ENCODE measurements at regions not wholly inside any gene's neighbourhood (a gene's known extent, or its start where the extent isn't known, plus 50 kb on each side); places are given as distances from the start of the nearest gene placed in this dataset.

GRCh38 chr18:55038162-55038561, 78.9 kb upstream of the CCDC68 start:
- Histone ChIP-seq H3K27ac (no peak overlapping the region), H3K36me3 (no peaks in the 10 kb centered on the region), H3K27me3 (replicated peaks; ENCODE audit: insufficient read depth) (no peaks in the 10 kb centered on the region), H3K4me1 (replicated peaks) (no peaks in the 10 kb centered on the region), H3K4me3 (no peak overlapping the region), H3K9me3 (no peaks in the 10 kb centered on the region)
- TF ChIP-seq POLR2AphosphoS5 (IDR thresholded peaks at IDR 0.05) (no peak), POLR2A (IDR thresholded peaks at IDR 0.05) (no peak)
- 100% methylated on average over 1 of the region's 1 CpG for WGBS
- intact Hi-C loops (cut with DNase I), result no loop called here
- DNase-seq (ENCODE audit: low spot score), result no peak

GRCh38 chr18:55034742-55035141, 75.5 kb upstream of the CCDC68 start:
- Histone ChIP-seq H3K27ac (no peak overlapping the region), H3K4me3 (no peak overlapping the region), H3K36me3 (no peaks in the 10 kb centered on the region), H3K4me1 (replicated peaks) (no peaks in the 10 kb centered on the region), H3K9me3 (no peaks in the 10 kb centered on the region), H3K27me3 (replicated peaks; ENCODE audit: insufficient read depth) (no peaks in the 10 kb centered on the region)
- intact Hi-C loops (cut with DNase I), result no loop called here
- DNase-seq (ENCODE audit: low spot score), result no peak
- TF ChIP-seq POLR2A (IDR thresholded peaks at IDR 0.05) (no peak), CTCF (IDR thresholded peaks at IDR 0.05) (no peak), POLR2AphosphoS5 (IDR thresholded peaks at IDR 0.05) (no peak)
- WGBS, result 83% methylated on average over 4 of the region's 4 CpGs

- Histone ChIP-seq H3K4me3 (no peak overlapping the region), H3K36me3 (no peaks in the 10 kb centered on the region), H3K27ac (no peak overlapping the region), H3K27me3 (replicated peaks; ENCODE audit: insufficient read depth) (no peaks in the 10 kb centered on the region), H3K4me1 (replicated peaks) (no peaks in the 10 kb centered on the region), H3K9me3 (no peaks in the 10 kb centered on the region)
- intact Hi-C loops (cut with DNase I), result no loop called here
- 50% methylated on average over 5 of the region's 5 CpGs for WGBS
- TF ChIP-seq CTCF (IDR thresholded peaks at IDR 0.05) (no peak), POLR2A (IDR thresholded peaks at IDR 0.05) (no peak), POLR2AphosphoS5 (IDR thresholded peaks at IDR 0.05) (no peak)
- no peak for DNase-seq (ENCODE audit: low spot score)
These were observed 72.7 kb upstream of the CCDC68 start for GRCh38 chr18:55031979-55032378.

- intact Hi-C loops (cut with DNase I), result no loop called here
- Histone ChIP-seq H3K36me3 (no peaks in the 10 kb centered on the region), H3K4me3 (no peak overlapping the region), H3K4me1 (replicated peaks) (no peaks in the 10 kb centered on the region), H3K27ac (no peak overlapping the region), H3K27me3 (replicated peaks; ENCODE audit: insufficient read depth) (no peaks in the 10 kb centered on the region), H3K9me3 (no peaks in the 10 kb centered on the region)
- no peak for TF ChIP-seq POLR2AphosphoS5 (IDR thresholded peaks at IDR 0.05)
- no peak for TF ChIP-seq POLR2A (IDR thresholded peaks at IDR 0.05)
- TF ChIP-seq CTCF (IDR thresholded peaks at IDR 0.05), result no peak
- 75% methylated on average over 3 of the region's 3 CpGs for WGBS
- DNase-seq (ENCODE audit: low spot score), result no peak
These were observed 72.3 kb upstream of the CCDC68 start for GRCh38 chr18:55031576-55031975.

GRCh38 chr18:55031164-55031563, 71.9 kb upstream of the CCDC68 start:
- no peak overlapping the region for H3K4me3 ChIP-seq
- H3K27ac ChIP-seq, result no peak overlapping the region
- DNase-seq (ENCODE audit: low spot score), result no peak
- no peaks in the 10 kb centered on the region for H3K27me3 ChIP-seq (replicated peaks; ENCODE audit: insufficient read depth)
- TF ChIP-seq POLR2A (IDR thresholded peaks at IDR 0.05), result no peak
- no peak for TF ChIP-seq POLR2AphosphoS5 (IDR thresholded peaks at IDR 0.05)
- no peak for TF ChIP-seq CTCF (IDR thresholded peaks at IDR 0.05)
- no peaks in the 10 kb centered on the region for H3K36me3 ChIP-seq
- no peaks in the 10 kb centered on the region for H3K4me1 ChIP-seq (replicated peaks)
- H3K9me3 ChIP-seq, result no peaks in the 10 kb centered on the region
- intact Hi-C loops (cut with DNase I), result no loop called here
- 66% methylated on average over 2 of the region's 2 CpGs for WGBS

Measured in prostate gland (tissue), 2 donors.